A673 (cell line): ENCODE measurements at regions not wholly inside any gene's neighbourhood (a gene's known extent, or its start where the extent isn't known, plus 50 kb on each side); places are given as distances from the start of the nearest gene placed in this dataset.

Experiments used
- BruUV-seq: library from RNA; stranded (reverse); fragments of 400-500 nt; replicated peaks from 2 replicates; lab custom pipeline; 2021; lab: Mats Ljungman, UMichigan
- CTCF ChIA-PET: fragments of 300-600 bp; sonication (Branson Sonifier 250); formaldehyde crosslinking; loops from one replicate; lab custom pipeline; 2022; ENCODE audit warnings: antibody characterized with exemption; lab: Charles Lee
- POLR2A ChIA-PET: fragments of 300-600 bp; sonication (Branson Sonifier 250); formaldehyde crosslinking; loops from one replicate; lab custom pipeline; 2022; ENCODE audit warnings: antibody characterized with exemption; ENCODE audit not compliant: low non-redundant PET; lab: Charles Lee
- DNase-seq: peaks from one replicate; pipeline ENCODE4 v3.0.0-alpha.2; 2015; ENCODE audit warnings: low spot score
- H3K27ac ChIP-seq: fragments of 200-600 bp; sonication (generic); 2 replicates; pipeline ENCODE4 v1.5.1; 2016; ENCODE audit warnings: mixed run types, low read depth, mild to moderate bottlenecking, mixed read lengths, antibody characterized with exemption, low read length; ENCODE audit not compliant: poor library complexity, severe bottlenecking
- H3K27me3 ChIP-seq: fragments of 200-600 bp; sonication (generic); replicated peaks from 2 replicates; pipeline ENCODE4 v1.6.1; 2017; ENCODE audit warnings: mixed run types, low read depth, mild to moderate bottlenecking, mixed read lengths, antibody characterized with exemption, low read length; ENCODE audit not compliant: insufficient read depth, poor library complexity
- H3K36me3 ChIP-seq: fragments of 200-600 bp; sonication (generic); 2 replicates; pipeline ENCODE4 v1.6.1; 2016; ENCODE audit warnings: mixed run types, mild to moderate bottlenecking, mixed read lengths, antibody characterized with exemption, low read length; ENCODE audit not compliant: insufficient read depth, poor library complexity, severe bottlenecking
- H3K4me1 ChIP-seq: fragments of 200-600 bp; sonication (generic); 2 replicates; pipeline ENCODE4 v1.6.1; 2017; ENCODE audit warnings: mixed run types, mild to moderate bottlenecking, mixed read lengths, antibody characterized with exemption, low read length; ENCODE audit not compliant: insufficient read depth, poor library complexity, severe bottlenecking
- H3K4me3 ChIP-seq: fragments of 200-600 bp; sonication (generic); 2 replicates; pipeline ENCODE4 v1.5.1; 2016; ENCODE audit warnings: low read depth, mixed run types, mild to moderate bottlenecking, mixed read lengths, low read length; ENCODE audit not compliant: poor library complexity, severe bottlenecking
- H3K9me3 ChIP-seq: fragments of 200-600 bp; sonication (generic); 2 replicates; pipeline ENCODE4 v1.6.1; 2016; ENCODE audit warnings: mixed run types, low read depth, mild to moderate bottlenecking, mixed read lengths, antibody characterized with exemption, low read length; ENCODE audit not compliant: poor library complexity, severe bottlenecking
- CTCF ChIP-seq: fragments of 300-800, 200-600 bp; sonication (generic); conservative IDR thresholded peaks from 2 replicates; pipeline ENCODE4 v1.5.1; 2017; ENCODE audit warnings: low read depth, mild to moderate bottlenecking, antibody characterized with exemption, low read length, moderate library complexity, mixed read lengths
- EZH2 ChIP-seq: fragments of 200-600 bp; sonication (generic); IDR thresholded peaks from 2 replicates; pipeline ENCODE4 v1.6.1; 2017; ENCODE audit warnings: borderline replicate concordance, low read depth, mild to moderate bottlenecking, mixed read lengths, antibody characterized with exemption, low read length; ENCODE audit not compliant: poor library complexity, severe bottlenecking
- intact Hi-C: fragments of 100-400 bp; cut with micrococcal nuclease; formaldehyde crosslinking; loops from one replicate; pipeline ENCODE4 v1.10.0; 2022; ENCODE audit not compliant: unreplicated experiment

- ChIA-PET CTCF (no interaction called here), POLR2A (no interaction called here)
These were observed 165.2 kb downstream of the UBE2E3 start for GRCh38 chr2:181145645-181146044.

GRCh38 chr2:181146171-181146570 lies 165.8 kb downstream of the UBE2E3 start:
- no peak overlapping the region for H3K4me3 ChIP-seq
- intact Hi-C loops: no loop called here
- DNase-seq: no peak
- no peaks in the 10 kb centered on the region for H3K27me3 ChIP-seq
- CTCF ChIA-PET: no interaction called here
- BruUV-seq: no TSS peak
- no peaks in the 10 kb centered on the region for H3K36me3 ChIP-seq
- no peaks in the 10 kb centered on the region for H3K9me3 ChIP-seq
- H3K4me1 ChIP-seq: no peaks in the 10 kb centered on the region
- POLR2A ChIA-PET: interaction anchor here (0.6 kb wide), 1 partner anchor 96 kb away, joined by 4 read pairs; no protein-coding TSS in a partner anchor
- no peak for TF ChIP-seq CTCF
- TF ChIP-seq EZH2: no peak
- H3K27ac ChIP-seq: no peak overlapping the region

More at GRCh38 chr2:181145645-181146044, 165.2 kb downstream of the UBE2E3 start:
- intact Hi-C loops: no loop called here
- H3K27me3 ChIP-seq: no peaks in the 10 kb centered on the region
- no peaks in the 10 kb centered on the region for H3K36me3 ChIP-seq
- TF ChIP-seq CTCF: no peak
- no peak for TF ChIP-seq EZH2
- H3K4me3 ChIP-seq: no peak overlapping the region
- no peak for DNase-seq
- no peak overlapping the region for H3K27ac ChIP-seq
- no TSS peak for BruUV-seq
- H3K9me3 ChIP-seq: no peaks in the 10 kb centered on the region
- H3K4me1 ChIP-seq: no peaks in the 10 kb centered on the region

- BruUV-seq: no TSS peak
- ChIA-PET POLR2A (no interaction called here), CTCF (no interaction called here)
- no peaks in the 10 kb centered on the region for H3K36me3 ChIP-seq
- no peak overlapping the region for H3K27ac ChIP-seq
- intact Hi-C loops: no loop called here
- H3K4me3 ChIP-seq: no peak overlapping the region
- H3K4me1 ChIP-seq: peaks cover 4% of the 10 kb centered on the region
- H3K9me3 ChIP-seq: no peaks in the 10 kb centered on the region
- TF ChIP-seq EZH2 (no peak), CTCF (no peak)
- DNase-seq: no peak
- no peaks in the 10 kb centered on the region for H3K27me3 ChIP-seq
These were observed 168.7 kb downstream of the UBE2E3 start for GRCh38 chr2:181149056-181149455.
